ENCODE measurements at regions not wholly inside any gene's neighbourhood (a gene's known extent, or its start where the extent isn't known, plus 50 kb on each side); places are given as distances from the start of the nearest gene placed in this dataset.

GRCh38 chrX:2584251-2585157, 83.7 kb upstream of the DHRSX start:
- BruUV-seq (replicated peaks), result no TSS peak
- WGBS, 2 experiments (ENCODE audit: extremely low coverage in 2 of 2, insufficient read length in 1 of 2), result 0% methylated on average over 3 of the region's 73 CpGs; no CpG with 5 or more reads in 1 of the 2 experiments
- Histone ChIP-seq H3K9me1 (ENCODE audit: insufficient read depth, low read length) (no peaks in the 10 kb centered on the region), H3K56ac (ENCODE audit: extremely low read depth, insufficient read depth, low read length) (no peak overlapping the region), H3K4ac (ENCODE audit: low read depth, low read length) (no peak overlapping the region), H2BK120ac (ENCODE audit: low read depth, low read length) (no peak overlapping the region), H3K4me3 (ENCODE audit: insufficient read depth, low read depth, low read length) (no peak overlapping the region), H3K4me1 (ENCODE audit: control insufficient read depth, insufficient read depth, low read length) (no peaks in the 10 kb centered on the region), H4K91ac (ENCODE audit: insufficient read depth, low read depth, low read length) (no peak overlapping the region), H3K79me1 (ENCODE audit: low read depth in 1 of 2, low read length in 2 of 2) (no peaks in the 10 kb centered on the region), H3K36me3 (ENCODE audit: control insufficient read depth, insufficient read depth, low read length) (no peaks in the 10 kb centered on the region), H3K14ac (replicated peaks; ENCODE audit: low read depth, low read length) (no peak overlapping the region), H3K27me3 (ENCODE audit: control insufficient read depth, insufficient read depth, low read length) (peaks cover 46% of the 10 kb centered on the region), H2BK15ac (ENCODE audit: low read depth, low read length) (no peak overlapping the region), H4K20me1 (ENCODE audit: insufficient read depth, low read length) (no peaks in the 10 kb centered on the region), H3K27ac (ENCODE audit: insufficient read depth, low read length) (no peak overlapping the region), H2AFZ (replicated peaks; ENCODE audit: low read length, poor library complexity) (no peak overlapping the region), H3K9ac (ENCODE audit: low read depth, low read length) (no peak overlapping the region), H2AK5ac (ENCODE audit: low read depth, low read length) (no peak overlapping the region), H2AK9ac (replicated peaks; ENCODE audit: low read depth, low read length, poor library complexity) (no peak overlapping the region), H3K23ac (ENCODE audit: low read depth, low read length) (no peak overlapping the region), H2BK20ac (ENCODE audit: low read depth, low read length) (no peak overlapping the region), H4K5ac (ENCODE audit: low read depth, low read length) (no peak overlapping the region), H3K4me2 (ENCODE audit: low read depth, low read length) (no peak overlapping the region), H2BK5ac (ENCODE audit: low read depth, low read length, poor library complexity, severe bottlenecking) (no peak overlapping the region), H3K18ac (ENCODE audit: low read depth, low read length) (no peak overlapping the region), H3K9me3 (ENCODE audit: control insufficient read depth, insufficient read depth, low read length) (no peaks in the 10 kb centered on the region), H4K8ac (ENCODE audit: low read depth in 2 of 2, low read length in 2 of 2) (no peak overlapping the region)
- DNase-seq (no peak), ATAC-seq (ENCODE audit: low read depth) (no peak)
- dilution Hi-C loops (cut with HindIII; ENCODE audit: low sequenced_read_pairs, unreplicated experiment), result no loop called here
- TF ChIP-seq MAZ (IDR thresholded peaks at IDR 0.05; ENCODE audit: borderline replicate concordance, low read depth, low read length) (no peak), CEBPB (IDR thresholded peaks at IDR 0.05; ENCODE audit: low read depth, low read length) (no peak), USF2 (IDR thresholded peaks at IDR 0.05; ENCODE audit: low read depth, low read length) (no peak), RFX5 (IDR thresholded peaks at IDR 0.05; ENCODE audit: low read depth, low read length) (no peak)
- ChIA-PET CTCF (no interaction called here), POLR2A (ENCODE audit: unreplicated experiment) (no interaction called here)
- intact Hi-C loops (cut with micrococcal nuclease), result no loop called here
- in situ Hi-C loops (cut with MboI; ENCODE audit: low sequenced_read_pairs), result no loop called here
